ENCODE measurements at regions not wholly inside any gene's neighbourhood (a gene's known extent, or its start where the extent isn't known, plus 50 kb on each side); places are given as distances from the start of the nearest gene placed in this dataset.

- TF ChIP-seq CTCF (IDR thresholded peaks at IDR 0.05; ENCODE audit: low read length): no peak
- TF ChIP-seq EZH2 (IDR thresholded peaks at IDR 0.05; ENCODE audit: borderline replicate concordance, low read length): no peak
Observed at GRCh38 chr12:91944637-91945036, 201.0 kb downstream of the BTG1 start.
